Ecto neural progenitor cell (in vitro differentiated cells): ENCODE measurements at regions not wholly inside any gene's neighbourhood (a gene's known extent, or its start where the extent isn't known, plus 50 kb on each side); places are given as distances from the start of the nearest gene placed in this dataset.

ENCODE experiments used
- DNase-seq: peaks from one replicate; pipeline ENCODE4 v3.0.0-alpha.2; 2018; ENCODE audit warnings: low spot score

GRCh38 chr9:80143899-80144298 is 572.1 kb downstream of the TLE4 start:
- no peak for DNase-seq

- DNase-seq, result no peak
These were observed 562.7 kb downstream of the TLE4 start for GRCh38 chr9:80134487-80134886.

- DNase-seq, result no peak
These were observed 559.9 kb downstream of the TLE4 start for GRCh38 chr9:80131627-80132026.

GRCh38 chr9:80127920-80128319 is 556.2 kb downstream of the TLE4 start:
- no peak for DNase-seq

GRCh38 chr9:80125731-80126264 is 554.0 kb downstream of the TLE4 start:
- no peak for DNase-seq

- no peak for DNase-seq
These were observed 545.3 kb downstream of the TLE4 start for GRCh38 chr9:80117031-80117430.

GRCh38 chr9:80114241-80114640 is 542.5 kb downstream of the TLE4 start:
- DNase-seq, result no peak

GRCh38 chr9:80107931-80108660 is 536.3 kb downstream of the TLE4 start:
- DNase-seq, result no peak

- DNase-seq, result no peak
These were observed 525.7 kb downstream of the TLE4 start for GRCh38 chr9:80097476-80097875.

GRCh38 chr9:80094176-80094771 is 522.5 kb downstream of the TLE4 start:
- DNase-seq, result no peak

- DNase-seq, result no peak
These were observed 521.9 kb downstream of the TLE4 start for GRCh38 chr9:80093695-80094094.

GRCh38 chr9:80091526-80091925 is 519.8 kb downstream of the TLE4 start:
- DNase-seq, result no peak

- DNase-seq, result no peak
These were observed 518.6 kb downstream of the TLE4 start for GRCh38 chr9:80090317-80090716.

- DNase-seq, result no peak
These were observed 515.1 kb downstream of the TLE4 start for GRCh38 chr9:80086822-80087345.

GRCh38 chr9:80086386-80086785 is 514.6 kb downstream of the TLE4 start:
- DNase-seq, result no peak

- DNase-seq, result no peak
These were observed 513.9 kb downstream of the TLE4 start for GRCh38 chr9:80085668-80086067.

GRCh38 chr9:80082213-80082612 is 510.4 kb downstream of the TLE4 start:
- DNase-seq, result no peak

- no peak for DNase-seq
These were observed 507.1 kb downstream of the TLE4 start for GRCh38 chr9:80078826-80079225.

- no peak for DNase-seq
These were observed 505.3 kb downstream of the TLE4 start for GRCh38 chr9:80077059-80077458.

GRCh38 chr9:80076162-80076561 is 504.4 kb downstream of the TLE4 start:
- DNase-seq, result no peak

- no peak for DNase-seq
These were observed 502.7 kb downstream of the TLE4 start for GRCh38 chr9:80074439-80074838.

GRCh38 chr9:80072451-80072850 is 500.7 kb downstream of the TLE4 start:
- DNase-seq, result no peak

GRCh38 chr9:80070071-80070742 is 498.4 kb downstream of the TLE4 start:
- DNase-seq, result no peak
